ENCODE measurements at regions not wholly inside any gene's neighbourhood (a gene's known extent, or its start where the extent isn't known, plus 50 kb on each side); places are given as distances from the start of the nearest gene placed in this dataset.

DNA sequence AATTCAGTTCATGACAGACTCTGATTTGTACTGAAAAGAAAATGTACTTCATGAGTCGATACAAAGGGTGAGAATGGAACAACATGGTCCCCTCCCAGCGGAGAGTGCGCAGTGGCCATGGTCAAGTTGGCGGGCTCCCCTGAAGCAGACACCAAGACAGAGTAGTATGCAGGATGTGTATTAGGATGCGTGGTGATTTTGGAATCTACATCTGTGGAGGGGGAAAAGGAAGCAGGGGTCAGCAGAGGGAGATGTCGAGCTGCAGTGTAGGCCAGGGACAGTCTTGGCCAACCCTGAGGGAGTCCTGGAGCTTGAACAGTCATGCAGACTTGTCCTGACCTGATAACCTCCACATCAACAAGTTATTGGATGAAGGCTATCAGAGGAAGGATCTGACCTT lies 481.0 kb downstream of the OMA1 start:
- Histone ChIP-seq H4K20me1 (ENCODE audit: low read depth, low read length) (no peaks in the 10 kb centered on the region), H3K4me2 (ENCODE audit: low read depth, low read length, poor library complexity, severe bottlenecking) (no peak overlapping the region), H3K4me3 (ENCODE audit: insufficient read depth, low read length, poor library complexity, severe bottlenecking) (no peak overlapping the region), H3K27ac (ENCODE audit: low read depth, low read length) (no peak overlapping the region), H3K9me3 (ENCODE audit: insufficient read depth, low read length) (no peaks in the 10 kb centered on the region), H3F3A (ENCODE audit: insufficient read depth) (no peaks in the 10 kb centered on the region), H2AFZ (ENCODE audit: low read depth, low read length, severe bottlenecking) (no peak overlapping the region), H3K36me3 (ENCODE audit: low read length) (no peaks in the 10 kb centered on the region), H3K9ac (ENCODE audit: low read length) (no peak overlapping the region), H3K27me3 (ENCODE audit: low read length) (no peaks in the 10 kb centered on the region), H3K9me2 (replicated peaks; ENCODE audit: insufficient read depth, low read length) (no peaks in the 10 kb centered on the region), H3K79me2 (ENCODE audit: insufficient read depth, low read length) (no peaks in the 10 kb centered on the region)
- no peak for TF ChIP-seq EZH2phosphoT487 (conservative IDR thresholded peaks at IDR 0.05; ENCODE audit: low read length)
- TF ChIP-seq CTCF (IDR thresholded peaks at IDR 0.05; ENCODE audit: insufficient read depth, low read length, poor library complexity, severe bottlenecking), result no peak

- H3K27ac ChIP-seq (ENCODE audit: low read depth, low read length), result no peak overlapping the region
- no peak for TF ChIP-seq CTCF (IDR thresholded peaks at IDR 0.05; ENCODE audit: insufficient read depth, low read length, poor library complexity, severe bottlenecking)
- no peak for TF ChIP-seq EZH2phosphoT487 (conservative IDR thresholded peaks at IDR 0.05; ENCODE audit: low read length)
- no peaks in the 10 kb centered on the region for H3F3A ChIP-seq (ENCODE audit: insufficient read depth)
- H3K9ac ChIP-seq (ENCODE audit: low read length), result no peak overlapping the region
- H3K27me3 ChIP-seq (ENCODE audit: low read length), result no peaks in the 10 kb centered on the region
- no peak overlapping the region for H3K4me3 ChIP-seq (ENCODE audit: insufficient read depth, low read length, poor library complexity, severe bottlenecking)
- no peak overlapping the region for H3K4me2 ChIP-seq (ENCODE audit: low read depth, low read length, poor library complexity, severe bottlenecking)
- no peaks in the 10 kb centered on the region for H4K20me1 ChIP-seq (ENCODE audit: low read depth, low read length)
- H3K9me3 ChIP-seq (ENCODE audit: insufficient read depth, low read length), result no peaks in the 10 kb centered on the region
- H3K9me2 ChIP-seq (replicated peaks; ENCODE audit: insufficient read depth, low read length), result no peaks in the 10 kb centered on the region
- H3K36me3 ChIP-seq (ENCODE audit: low read length), result no peaks in the 10 kb centered on the region
- no peaks in the 10 kb centered on the region for H3K79me2 ChIP-seq (ENCODE audit: insufficient read depth, low read length)
- no peak overlapping the region for H2AFZ ChIP-seq (ENCODE audit: low read depth, low read length, severe bottlenecking)
Measured at GRCh38 chr1:58064166-58064565, 482.4 kb downstream of the OMA1 start.

GRCh38 chr1:58063095-58063494 lies 483.4 kb downstream of the OMA1 start:
- TF ChIP-seq EZH2phosphoT487 (conservative IDR thresholded peaks at IDR 0.05; ENCODE audit: low read length) (no peak), CTCF (IDR thresholded peaks at IDR 0.05; ENCODE audit: insufficient read depth, low read length, poor library complexity, severe bottlenecking) (no peak)
- Histone ChIP-seq H4K20me1 (ENCODE audit: low read depth, low read length) (no peaks in the 10 kb centered on the region), H3K9ac (ENCODE audit: low read length) (no peak overlapping the region), H3K4me2 (ENCODE audit: low read depth, low read length, poor library complexity, severe bottlenecking) (no peak overlapping the region), H3K4me3 (ENCODE audit: insufficient read depth, low read length, poor library complexity, severe bottlenecking) (no peak overlapping the region), H3F3A (ENCODE audit: insufficient read depth) (no peaks in the 10 kb centered on the region), H3K79me2 (ENCODE audit: insufficient read depth, low read length) (no peaks in the 10 kb centered on the region), H3K36me3 (ENCODE audit: low read length) (no peaks in the 10 kb centered on the region), H3K27ac (ENCODE audit: low read depth, low read length) (no peak overlapping the region), H2AFZ (ENCODE audit: low read depth, low read length, severe bottlenecking) (no peak overlapping the region), H3K27me3 (ENCODE audit: low read length) (no peaks in the 10 kb centered on the region), H3K9me3 (ENCODE audit: insufficient read depth, low read length) (no peaks in the 10 kb centered on the region), H3K9me2 (replicated peaks; ENCODE audit: insufficient read depth, low read length) (no peaks in the 10 kb centered on the region)

DNA sequence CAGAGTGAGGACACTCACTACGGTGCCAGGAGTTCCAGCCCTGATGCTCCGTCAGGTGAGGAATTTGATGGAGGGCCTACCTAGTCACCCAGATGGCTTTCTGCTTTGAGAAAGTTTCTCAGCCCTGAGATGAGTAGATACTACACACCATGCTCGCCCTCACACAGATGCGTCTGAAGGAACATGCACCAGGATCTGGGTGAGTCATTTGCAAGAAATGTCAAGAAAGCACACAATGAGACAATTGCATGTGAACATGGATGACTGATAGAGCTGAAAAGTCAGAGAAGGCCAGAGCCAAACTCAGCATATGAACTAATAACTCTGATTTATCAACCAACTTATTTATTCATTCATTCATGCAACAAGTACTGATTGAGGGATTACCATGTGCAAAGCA lies 483.9 kb downstream of the OMA1 start:
- no peaks in the 10 kb centered on the region for H3K36me3 ChIP-seq (ENCODE audit: low read length)
- no peak overlapping the region for H2AFZ ChIP-seq (ENCODE audit: low read depth, low read length, severe bottlenecking)
- no peak overlapping the region for H3K4me2 ChIP-seq (ENCODE audit: low read depth, low read length, poor library complexity, severe bottlenecking)
- no peaks in the 10 kb centered on the region for H3K79me2 ChIP-seq (ENCODE audit: insufficient read depth, low read length)
- H3K27me3 ChIP-seq (ENCODE audit: low read length), result no peaks in the 10 kb centered on the region
- no peak overlapping the region for H3K27ac ChIP-seq (ENCODE audit: low read depth, low read length)
- H4K20me1 ChIP-seq (ENCODE audit: low read depth, low read length), result no peaks in the 10 kb centered on the region
- H3K9ac ChIP-seq (ENCODE audit: low read length), result no peak overlapping the region
- no peaks in the 10 kb centered on the region for H3K9me2 ChIP-seq (replicated peaks; ENCODE audit: insufficient read depth, low read length)
- H3F3A ChIP-seq (ENCODE audit: insufficient read depth), result no peaks in the 10 kb centered on the region
- no peak for TF ChIP-seq CTCF (IDR thresholded peaks at IDR 0.05; ENCODE audit: insufficient read depth, low read length, poor library complexity, severe bottlenecking)
- TF ChIP-seq EZH2phosphoT487 (conservative IDR thresholded peaks at IDR 0.05; ENCODE audit: low read length), result no peak
- H3K4me3 ChIP-seq (ENCODE audit: insufficient read depth, low read length, poor library complexity, severe bottlenecking), result no peak overlapping the region
- H3K9me3 ChIP-seq (ENCODE audit: insufficient read depth, low read length), result no peaks in the 10 kb centered on the region
